Neural cell (in vitro differentiated cells): ENCODE measurements at regions not wholly inside any gene's neighbourhood (a gene's known extent, or its start where the extent isn't known, plus 50 kb on each side); places are given as distances from the start of the nearest gene placed in this dataset.

ENCODE experiments used
- H2AFZ ChIP-seq: fragments of 200-600, 300-800 bp; sonication (generic), shearing (Covaris generic); 2 replicates; pipeline ENCODE4 v1.6.0; 2014; ENCODE audit warnings: low read depth, mild to moderate bottlenecking, antibody characterized with exemption, low read length, moderate library complexity
- H3F3A ChIP-seq: fragments of 200-600 bp; shearing (Covaris generic); 2 replicates; pipeline ENCODE4 v1.6.1; 2016; ENCODE audit warnings: mild to moderate bottlenecking, moderate library complexity, mixed read lengths, antibody characterized with exemption, low read length; ENCODE audit not compliant: insufficient read depth, poor library complexity, severe bottlenecking
- H3K27ac ChIP-seq: fragments of 200-600, 300-800 bp; sonication (generic), shearing (Covaris generic); 2 replicates; pipeline ENCODE4 v1.5.1; 2014; ENCODE audit warnings: mild to moderate bottlenecking, low read length, moderate library complexity
- H3K27me3 ChIP-seq: fragments of 300-800, 200-600 bp; sonication (generic), shearing (Covaris generic); 2 replicates; pipeline ENCODE4 v1.6.0; 2014; ENCODE audit warnings: mild to moderate bottlenecking, low read depth, low read length, moderate library complexity; ENCODE audit not compliant: insufficient read depth
- H3K36me3 ChIP-seq: fragments of 300-800, 200-600 bp; sonication (generic), shearing (Covaris generic); 2 replicates; pipeline ENCODE4 v1.5.1; 2014; ENCODE audit warnings: mild to moderate bottlenecking, antibody characterized with exemption, low read length, moderate library complexity; ENCODE audit not compliant: insufficient read depth
- H3K4me2 ChIP-seq: fragments of 300-800, 200-600 bp; sonication (generic), shearing (Covaris generic); 2 replicates; pipeline ENCODE4 v1.6.0; 2014; ENCODE audit warnings: mild to moderate bottlenecking, low read length
- H3K4me3 ChIP-seq: fragments of 300-800, 200-600 bp; sonication (generic), shearing (Covaris generic); 2 replicates; pipeline ENCODE4 v1.5.1; 2014; ENCODE audit warnings: mild to moderate bottlenecking, low read length, moderate library complexity
- H3K79me2 ChIP-seq: fragments of 200-600 bp; shearing (Covaris generic); replicated peaks from 2 replicates; pipeline ENCODE4 v1.6.0; 2014; ENCODE audit warnings: mild to moderate bottlenecking, low read length, moderate library complexity; ENCODE audit not compliant: insufficient read depth
- H3K9ac ChIP-seq: fragments of 300-800, 200-600 bp; sonication (generic), shearing (Covaris generic); 2 replicates; pipeline ENCODE4 v1.6.1; 2016; ENCODE audit warnings: mild to moderate bottlenecking, low read length, mixed read lengths
- H3K9me2 ChIP-seq: fragments of 200-600 bp; shearing (Covaris generic); 2 replicates; pipeline ENCODE4 v1.6.1; 2016; ENCODE audit warnings: mild to moderate bottlenecking, low read length, mixed read lengths; ENCODE audit not compliant: insufficient read depth
- H3K9me3 ChIP-seq: fragments of 200-600, 300-800 bp; sonication (generic), shearing (Covaris generic); 2 replicates; pipeline ENCODE4 v1.6.1; 2016; ENCODE audit warnings: mild to moderate bottlenecking, mixed run types, low read length, moderate library complexity, mixed read lengths
- H4K20me1 ChIP-seq: fragments of 200-600 bp; shearing (Covaris generic); 2 replicates; pipeline ENCODE4 v1.6.1; 2016; ENCODE audit warnings: mild to moderate bottlenecking, mixed run types; ENCODE audit not compliant: insufficient read depth
- EP300 ChIP-seq: fragments of 450-650 bp; conservative IDR thresholded peaks from 2 replicates; pipeline ENCODE4 v1.6.1; 2014; ENCODE audit warnings: antibody characterized with exemption, mild to moderate bottlenecking, moderate library complexity; ENCODE audit not compliant: poor library complexity, severe bottlenecking
- EZH2 ChIP-seq: fragments of 200-600, 300-800 bp; shearing (Covaris generic), sonication (generic); IDR thresholded peaks from 2 replicates; pipeline ENCODE4 v1.6.1; 2014; ENCODE audit warnings: antibody characterized with exemption, low read length, borderline replicate concordance, mild to moderate bottlenecking; ENCODE audit not compliant: insufficient read depth, poor library complexity, severe bottlenecking
- MXI1 ChIP-seq: fragments of 450-650 bp; conservative IDR thresholded peaks from 2 replicates; pipeline ENCODE4 v1.6.1; 2014; ENCODE audit warnings: antibody characterized with exemption, mild to moderate bottlenecking; ENCODE audit not compliant: poor library complexity, severe bottlenecking
- POLR2AphosphoS5 ChIP-seq: IDR thresholded peaks from 2 replicates; pipeline ENCODE4 v1.6.1; 2012
- RAD21 ChIP-seq: fragments of 450-650 bp; conservative IDR thresholded peaks from 2 replicates; pipeline ENCODE4 v1.6.1; 2014; ENCODE audit warnings: antibody characterized with exemption, mild to moderate bottlenecking, moderate library complexity
- SMC3 ChIP-seq: fragments of 450-650 bp; conservative IDR thresholded peaks from 2 replicates; pipeline ENCODE4 v1.6.1; 2014; ENCODE audit warnings: antibody characterized with exemption, mild to moderate bottlenecking, moderate library complexity; ENCODE audit not compliant: poor library complexity
- TAF1 ChIP-seq: IDR thresholded peaks from 2 replicates; pipeline ENCODE4 v1.6.1; 2012; ENCODE audit warnings: low read depth
- TF ChIP-seq, protein P1 (sequence below): IDR thresholded peaks from 2 replicates; pipeline ENCODE4 v1.6.1; 2012; ENCODE audit warnings: borderline replicate concordance
- TF ChIP-seq, protein P2 (sequence below): fragments of 450-650 bp; IDR thresholded peaks from 2 replicates; pipeline ENCODE4 v1.5.1; 2014; ENCODE audit warnings: antibody characterized with exemption, mild to moderate bottlenecking, moderate library complexity; ENCODE audit not compliant: poor library complexity, severe bottlenecking

DNA sequence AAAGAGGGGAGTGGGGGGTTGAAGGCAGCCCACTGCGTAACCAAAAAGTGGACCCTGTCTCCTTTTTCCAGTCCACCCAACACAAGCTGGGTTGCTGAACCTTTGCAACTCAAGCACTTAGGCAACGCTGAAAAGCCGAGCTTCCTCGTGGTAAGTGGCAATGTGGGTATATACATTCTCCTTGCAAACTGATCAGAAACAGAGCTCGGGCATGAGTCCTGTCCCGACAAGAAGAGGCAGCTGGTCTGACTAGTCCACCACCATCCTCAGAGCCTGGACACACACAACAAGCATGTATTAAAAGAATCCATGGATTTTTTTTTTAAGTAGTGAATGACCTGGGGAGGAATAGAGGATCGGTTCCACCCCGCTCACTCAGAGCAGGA is 240.6 kb upstream of the ZNF507 start:
- Histone ChIP-seq H2AFZ (no peak overlapping the region), H3K79me2 (no peaks in the 10 kb centered on the region), H3K27me3 (no peaks in the 10 kb centered on the region), H3K4me3 (no peak overlapping the region), H3K9me2 (no peaks in the 10 kb centered on the region), H3K9ac (no peak overlapping the region), H4K20me1 (no peaks in the 10 kb centered on the region), H3K4me2 (no peak overlapping the region), H3K9me3 (no peaks in the 10 kb centered on the region), H3F3A (no peaks in the 10 kb centered on the region), H3K36me3 (no peaks in the 10 kb centered on the region), H3K27ac (no peak overlapping the region)
- TF ChIP-seq EP300 (no peak), MXI1 (no peak), EZH2 (no peak), TAF1 (no peak), POLR2AphosphoS5 (no peak), RAD21 (no peak)
- TF ChIP-seq, protein P1, sequence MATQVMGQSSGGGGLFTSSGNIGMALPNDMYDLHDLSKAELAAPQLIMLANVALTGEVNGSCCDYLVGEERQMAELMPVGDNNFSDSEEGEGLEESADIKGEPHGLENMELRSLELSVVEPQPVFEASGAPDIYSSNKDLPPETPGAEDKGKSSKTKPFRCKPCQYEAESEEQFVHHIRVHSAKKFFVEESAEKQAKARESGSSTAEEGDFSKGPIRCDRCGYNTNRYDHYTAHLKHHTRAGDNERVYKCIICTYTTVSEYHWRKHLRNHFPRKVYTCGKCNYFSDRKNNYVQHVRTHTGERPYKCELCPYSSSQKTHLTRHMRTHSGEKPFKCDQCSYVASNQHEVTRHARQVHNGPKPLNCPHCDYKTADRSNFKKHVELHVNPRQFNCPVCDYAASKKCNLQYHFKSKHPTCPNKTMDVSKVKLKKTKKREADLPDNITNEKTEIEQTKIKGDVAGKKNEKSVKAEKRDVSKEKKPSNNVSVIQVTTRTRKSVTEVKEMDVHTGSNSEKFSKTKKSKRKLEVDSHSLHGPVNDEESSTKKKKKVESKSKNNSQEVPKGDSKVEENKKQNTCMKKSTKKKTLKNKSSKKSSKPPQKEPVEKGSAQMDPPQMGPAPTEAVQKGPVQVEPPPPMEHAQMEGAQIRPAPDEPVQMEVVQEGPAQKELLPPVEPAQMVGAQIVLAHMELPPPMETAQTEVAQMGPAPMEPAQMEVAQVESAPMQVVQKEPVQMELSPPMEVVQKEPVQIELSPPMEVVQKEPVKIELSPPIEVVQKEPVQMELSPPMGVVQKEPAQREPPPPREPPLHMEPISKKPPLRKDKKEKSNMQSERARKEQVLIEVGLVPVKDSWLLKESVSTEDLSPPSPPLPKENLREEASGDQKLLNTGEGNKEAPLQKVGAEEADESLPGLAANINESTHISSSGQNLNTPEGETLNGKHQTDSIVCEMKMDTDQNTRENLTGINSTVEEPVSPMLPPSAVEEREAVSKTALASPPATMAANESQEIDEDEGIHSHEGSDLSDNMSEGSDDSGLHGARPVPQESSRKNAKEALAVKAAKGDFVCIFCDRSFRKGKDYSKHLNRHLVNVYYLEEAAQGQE = no peak
- TF ChIP-seq, protein P2, sequence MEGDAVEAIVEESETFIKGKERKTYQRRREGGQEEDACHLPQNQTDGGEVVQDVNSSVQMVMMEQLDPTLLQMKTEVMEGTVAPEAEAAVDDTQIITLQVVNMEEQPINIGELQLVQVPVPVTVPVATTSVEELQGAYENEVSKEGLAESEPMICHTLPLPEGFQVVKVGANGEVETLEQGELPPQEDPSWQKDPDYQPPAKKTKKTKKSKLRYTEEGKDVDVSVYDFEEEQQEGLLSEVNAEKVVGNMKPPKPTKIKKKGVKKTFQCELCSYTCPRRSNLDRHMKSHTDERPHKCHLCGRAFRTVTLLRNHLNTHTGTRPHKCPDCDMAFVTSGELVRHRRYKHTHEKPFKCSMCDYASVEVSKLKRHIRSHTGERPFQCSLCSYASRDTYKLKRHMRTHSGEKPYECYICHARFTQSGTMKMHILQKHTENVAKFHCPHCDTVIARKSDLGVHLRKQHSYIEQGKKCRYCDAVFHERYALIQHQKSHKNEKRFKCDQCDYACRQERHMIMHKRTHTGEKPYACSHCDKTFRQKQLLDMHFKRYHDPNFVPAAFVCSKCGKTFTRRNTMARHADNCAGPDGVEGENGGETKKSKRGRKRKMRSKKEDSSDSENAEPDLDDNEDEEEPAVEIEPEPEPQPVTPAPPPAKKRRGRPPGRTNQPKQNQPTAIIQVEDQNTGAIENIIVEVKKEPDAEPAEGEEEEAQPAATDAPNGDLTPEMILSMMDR = no peak

DNA sequence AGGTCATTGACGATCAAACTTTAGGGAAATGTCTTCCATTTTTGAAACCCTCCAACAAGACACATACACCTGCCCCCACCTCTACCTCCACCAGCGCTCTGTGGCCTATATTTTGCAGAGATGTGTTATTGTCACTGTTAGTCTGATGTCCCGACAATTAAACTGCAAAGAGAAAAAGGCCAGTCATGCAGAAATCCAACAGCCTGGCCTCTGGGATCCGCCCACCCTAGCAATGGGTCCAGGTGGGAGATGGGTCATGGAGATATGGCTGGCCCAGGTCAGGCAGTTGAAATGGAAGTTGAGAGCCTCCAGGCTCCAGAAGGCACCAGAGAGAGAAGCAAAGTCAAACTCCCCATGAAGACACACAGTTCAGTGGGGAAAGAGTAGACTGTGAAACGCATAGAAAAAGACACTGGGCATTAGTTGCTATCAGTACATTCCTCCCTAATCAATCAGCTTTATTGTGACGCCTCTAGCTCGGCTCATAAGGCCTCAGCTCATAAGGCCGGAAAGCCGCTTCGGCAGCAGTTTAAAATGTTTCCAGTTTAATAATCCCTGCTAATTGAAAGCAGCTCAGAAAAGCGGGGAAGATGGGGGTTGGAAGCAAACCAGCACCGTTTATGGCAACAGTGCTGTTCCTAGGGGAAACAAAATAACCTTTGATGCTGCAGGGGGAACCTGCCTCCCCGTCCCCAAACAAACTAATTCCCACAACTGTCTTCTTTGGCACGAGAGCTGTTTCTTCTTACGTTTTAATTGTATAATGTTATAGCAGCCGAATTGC is 239.7 kb upstream of the ZNF507 start:
- Histone ChIP-seq H3K27ac (no peak overlapping the region), H3F3A (no peaks in the 10 kb centered on the region), H2AFZ (no peak overlapping the region), H3K9me2 (no peaks in the 10 kb centered on the region), H3K9me3 (no peaks in the 10 kb centered on the region), H3K9ac (no peak overlapping the region), H3K36me3 (no peaks in the 10 kb centered on the region), H3K4me3 (no peak overlapping the region), H3K79me2 (no peaks in the 10 kb centered on the region), H3K27me3 (no peaks in the 10 kb centered on the region), H4K20me1 (no peaks in the 10 kb centered on the region), H3K4me2 (no peak overlapping the region)
- TF ChIP-seq RAD21 = no peak
- no peak for TF ChIP-seq POLR2AphosphoS5
- no peak for TF ChIP-seq SMC3
- TF ChIP-seq TAF1 = no peak
- no peak for TF ChIP-seq MXI1
- TF ChIP-seq EZH2 = no peak
- TF ChIP-seq, protein P2 = no peak
- TF ChIP-seq, protein P1 = no peak
- no peak for TF ChIP-seq EP300
